Activated gamma-delta T cell treated with anti-CD3 and anti-CD28 coated beads, Interleukin-2, amount 50 U/mL, for 16 hours (primary cell): ENCODE measurements at regions not wholly inside any gene's neighbourhood (a gene's known extent, or its start where the extent isn't known, plus 50 kb on each side); places are given as distances from the start of the nearest gene placed in this dataset.

Experiments
- DNase-seq: peaks from one replicate; pipeline ENCODE4 v3.0.0-alpha.2; 2020; ENCODE audit warnings: low read depth

DNA sequence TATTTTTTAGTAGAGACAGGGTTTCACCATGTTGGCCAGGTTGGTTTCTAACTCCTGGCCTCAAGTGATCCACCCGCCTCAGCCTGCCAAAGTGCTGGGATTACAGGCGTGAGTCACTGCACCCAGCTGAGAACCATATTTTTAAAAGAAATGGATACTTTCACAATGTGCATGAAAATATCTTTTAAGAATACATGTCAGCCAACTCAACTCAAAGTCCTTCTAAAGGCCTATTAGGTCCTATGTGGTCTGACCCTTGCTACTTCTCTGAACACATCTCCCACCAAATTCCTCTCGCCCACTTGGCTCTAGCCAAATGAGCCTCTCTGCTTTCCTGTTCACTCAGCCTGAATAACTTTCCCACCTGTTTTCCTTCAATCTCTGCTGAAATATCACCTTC lies 119.6 kb downstream of the MTX2 start:
- DNase-seq = no peak

- DNase-seq = no peak
These were observed 121.3 kb downstream of the MTX2 start for GRCh38 chr2:176390276-176391147.

- no peak for DNase-seq
These were observed 121.8 kb downstream of the MTX2 start for GRCh38 chr2:176391148-176391419.

DNA sequence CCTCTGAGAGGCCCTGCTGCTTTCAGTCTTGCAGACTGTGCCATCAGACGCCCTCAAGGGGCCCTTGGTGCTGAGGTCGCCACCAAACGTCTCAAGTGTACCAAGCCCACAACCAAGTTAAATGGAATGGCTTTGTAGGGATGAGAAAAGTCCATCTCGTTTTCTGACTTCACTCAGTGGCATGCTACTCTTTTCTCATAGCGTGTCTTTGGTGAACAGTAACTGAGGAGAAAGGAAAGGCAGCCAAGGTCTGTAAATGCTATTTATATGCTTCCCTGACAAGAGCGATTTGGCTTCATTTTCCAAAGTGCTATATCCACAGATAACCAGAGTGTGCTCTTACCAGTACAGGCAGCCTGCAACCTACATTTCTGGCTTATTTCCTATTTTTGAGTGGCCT lies 123.0 kb downstream of the MTX2 start:
- DNase-seq = no peak

- DNase-seq = no peak
These were observed 123.6 kb downstream of the MTX2 start for GRCh38 chr2:176392744-176393414.

- no peak for DNase-seq
These were observed 126.1 kb downstream of the MTX2 start for GRCh38 chr2:176395273-176395854.

GRCh38 chr2:176398243-176399073 lies 129.2 kb downstream of the MTX2 start:
- DNase-seq = no peak

DNA sequence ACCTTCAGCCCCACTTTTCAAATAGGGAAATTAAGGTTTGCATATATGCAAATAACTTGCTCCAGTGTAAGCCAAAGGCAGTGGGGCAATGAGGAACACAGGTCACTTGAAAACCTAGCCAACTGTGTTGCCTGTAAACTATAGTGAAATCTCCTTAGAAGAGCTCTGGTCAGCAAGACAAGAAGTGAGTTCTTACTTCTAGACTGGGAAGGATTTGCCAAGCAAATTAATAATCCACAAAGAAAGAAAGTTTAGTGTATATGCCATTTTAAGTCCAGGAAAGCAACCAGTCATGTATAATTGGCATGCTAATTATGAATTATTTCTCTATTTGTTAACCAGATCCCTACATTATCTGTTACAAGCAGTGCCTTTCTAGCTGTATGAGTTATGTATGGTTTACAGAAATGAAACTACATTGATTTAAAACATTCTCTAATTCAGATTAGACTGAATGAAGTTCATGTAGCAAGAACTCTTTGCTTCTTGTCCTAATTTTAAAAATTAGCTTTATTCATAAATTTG lies 129.9 kb downstream of the MTX2 start:
- DNase-seq = no peak

- DNase-seq = no peak
These were observed 136.2 kb downstream of the MTX2 start for GRCh38 chr2:176405477-176405876.

- DNase-seq = no peak
These were observed 138.5 kb downstream of the MTX2 start for GRCh38 chr2:176407706-176408105.

GRCh38 chr2:176409671-176410070 lies 140.4 kb downstream of the MTX2 start:
- no peak for DNase-seq

GRCh38 chr2:176412136-176412535 lies 142.9 kb downstream of the MTX2 start:
- no peak for DNase-seq

- DNase-seq = no peak
These were observed 144.5 kb downstream of the MTX2 start for GRCh38 chr2:176413786-176414185.

GRCh38 chr2:176414641-176415040 lies 145.4 kb downstream of the MTX2 start:
- DNase-seq = no peak

DNA sequence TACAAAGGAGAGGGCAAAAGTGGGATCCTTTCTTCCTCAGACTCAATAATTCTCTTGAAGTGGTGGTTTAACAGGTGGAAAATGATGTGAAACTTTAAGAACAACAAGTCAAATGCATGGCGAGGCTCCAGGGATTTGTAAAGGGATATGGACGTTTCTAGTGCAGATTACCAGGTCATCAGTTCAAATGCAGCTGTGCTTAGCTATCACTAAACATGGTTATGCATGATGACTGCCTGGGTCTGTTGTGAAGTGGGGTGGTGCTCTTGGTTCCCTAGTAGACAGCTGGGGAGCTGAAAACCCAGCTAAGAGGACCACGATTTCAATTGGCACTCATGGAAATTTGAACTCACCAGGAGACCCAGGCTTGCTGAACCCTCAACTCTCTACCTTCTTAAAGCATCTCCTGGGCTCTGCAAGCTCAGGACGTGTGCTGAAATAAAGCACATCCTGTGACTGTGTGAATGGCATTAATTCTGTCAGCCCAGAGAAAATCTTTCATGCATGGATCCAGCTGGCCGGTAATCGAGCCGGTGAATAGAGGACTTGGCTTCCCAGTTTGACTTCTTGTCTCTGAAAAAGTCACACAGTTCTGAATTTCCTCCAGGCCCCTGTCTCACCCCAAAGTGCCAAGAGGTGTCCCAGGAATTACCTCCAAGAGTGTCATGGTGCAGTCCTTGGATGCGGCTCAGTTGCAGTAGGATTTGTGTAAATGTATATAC lies 146.1 kb downstream of the MTX2 start:
- DNase-seq = no peak

DNA sequence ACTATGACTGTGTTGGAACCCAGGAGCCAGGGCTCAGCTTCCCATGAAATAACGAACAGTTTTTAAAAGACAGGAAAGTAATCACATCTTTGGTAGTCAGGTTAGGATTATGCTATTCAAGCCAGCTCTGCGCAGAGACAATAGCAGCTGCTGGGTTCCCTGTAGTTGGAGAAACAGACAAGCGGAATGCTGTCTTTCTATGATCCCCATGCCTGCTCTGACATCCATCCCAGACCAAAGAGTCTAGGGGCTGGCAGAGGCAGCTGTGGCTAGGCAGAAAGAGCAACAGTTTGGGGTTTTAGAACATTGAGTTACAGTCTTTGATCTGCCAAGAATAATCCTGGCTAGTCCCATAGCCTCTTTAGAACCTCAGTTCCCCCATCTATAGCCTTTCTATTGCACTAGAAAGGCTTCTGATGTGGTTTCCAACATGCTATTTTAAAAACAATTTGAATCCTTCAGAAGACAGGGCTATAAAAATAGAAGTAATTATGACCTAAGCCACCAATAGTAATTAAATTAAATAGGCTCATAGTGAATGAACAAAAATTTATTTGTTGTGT lies 146.8 kb downstream of the MTX2 start:
- DNase-seq = no peak

GRCh38 chr2:176418768-176419167 lies 149.5 kb downstream of the MTX2 start:
- no peak for DNase-seq

DNA sequence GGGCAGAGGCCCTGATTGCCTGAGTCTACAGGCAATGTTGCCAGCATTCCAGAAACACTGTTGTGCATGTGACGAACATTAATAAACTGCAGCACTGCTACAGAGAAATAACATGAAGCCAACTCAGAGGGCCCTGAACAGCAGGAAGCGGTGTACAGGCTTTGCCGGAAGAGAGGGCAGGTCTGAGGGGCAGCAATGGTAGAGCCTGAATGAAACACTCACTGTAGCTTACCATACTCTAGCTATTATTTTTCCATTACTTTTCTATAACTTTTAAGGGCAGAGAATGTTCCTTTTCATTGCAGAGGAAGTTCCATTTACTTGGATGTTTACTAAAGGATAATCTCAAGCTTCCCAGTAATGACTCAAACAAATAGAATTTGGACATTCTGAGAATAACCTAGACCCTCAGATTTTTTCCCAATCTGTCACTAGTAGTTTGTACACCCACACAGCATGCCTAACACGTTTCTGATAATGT lies 150.4 kb downstream of the MTX2 start:
- DNase-seq = no peak

DNA sequence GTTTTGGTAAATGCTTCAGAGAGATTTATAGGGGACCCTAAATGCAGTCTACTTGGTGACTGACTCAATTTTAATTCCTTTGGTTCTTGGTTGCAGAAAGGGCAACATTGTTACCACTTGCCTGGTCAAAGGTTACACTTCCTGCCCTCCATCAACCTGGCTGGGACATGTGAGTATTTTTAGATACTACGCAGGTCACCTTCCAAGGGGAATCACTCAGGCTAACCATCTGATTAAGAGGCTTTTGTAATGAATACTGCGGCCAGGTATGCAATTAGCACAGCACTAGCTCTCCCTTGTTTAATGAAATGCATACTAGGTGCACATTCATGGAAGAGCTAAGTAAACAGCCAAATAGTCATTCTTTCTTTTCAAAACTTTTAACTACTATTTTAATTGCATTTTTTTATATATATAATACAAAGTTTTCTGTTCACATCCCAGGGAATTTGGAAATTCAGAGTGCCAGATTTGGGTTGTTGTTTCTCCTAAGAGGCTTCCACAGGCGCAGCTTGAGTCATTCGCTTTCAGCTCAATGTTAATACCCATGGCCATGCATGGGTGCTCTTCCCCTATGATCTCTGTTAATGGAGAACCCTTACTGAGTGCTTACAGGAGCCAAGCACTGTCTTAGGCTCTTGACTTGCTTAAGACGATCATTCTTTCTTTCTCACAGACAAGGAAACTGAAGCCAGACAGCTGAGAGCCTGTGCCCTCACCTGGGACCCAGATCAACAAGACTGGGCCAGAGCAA lies 152.2 kb downstream of the MTX2 start:
- DNase-seq = no peak

- no peak for DNase-seq
These were observed 154.6 kb downstream of the MTX2 start for GRCh38 chr2:176423819-176424218.
